ENCODE measurements at regions not wholly inside any gene's neighbourhood (a gene's known extent, or its start where the extent isn't known, plus 50 kb on each side); places are given as distances from the start of the nearest gene placed in this dataset.

DNA sequence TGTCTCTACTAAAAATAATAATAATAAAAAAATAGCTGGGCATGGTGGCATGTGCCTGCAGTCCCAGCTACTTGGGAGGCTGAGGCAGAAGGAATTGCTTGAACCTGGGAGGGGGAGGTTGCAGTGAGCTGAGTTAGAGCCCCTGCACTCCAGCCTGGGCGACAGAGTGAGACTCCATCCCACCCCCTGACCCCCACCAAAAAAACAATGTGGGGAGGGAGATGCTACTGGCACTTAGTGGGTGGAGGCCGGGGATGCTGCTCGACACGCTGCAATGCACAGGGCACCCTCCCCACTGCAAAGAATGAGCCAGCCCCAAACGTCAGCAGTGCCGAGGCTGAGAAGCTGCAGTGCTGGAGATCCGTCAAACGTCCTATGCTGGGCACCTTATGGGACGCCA, 77.5 kb upstream of the MAP1LC3B2 start:
- Histone ChIP-seq H3K27ac (ENCODE audit: low read depth in 2 of 2, low read length in 2 of 2) (no peak overlapping the region), H3K4me3 (ENCODE audit: low read length in 2 of 2) (no peak overlapping the region), H3K27me3 (ENCODE audit: control insufficient read depth in 2 of 2, insufficient read depth in 2 of 2, low read length in 2 of 2) (no peaks in the 10 kb centered on the region)

DNA sequence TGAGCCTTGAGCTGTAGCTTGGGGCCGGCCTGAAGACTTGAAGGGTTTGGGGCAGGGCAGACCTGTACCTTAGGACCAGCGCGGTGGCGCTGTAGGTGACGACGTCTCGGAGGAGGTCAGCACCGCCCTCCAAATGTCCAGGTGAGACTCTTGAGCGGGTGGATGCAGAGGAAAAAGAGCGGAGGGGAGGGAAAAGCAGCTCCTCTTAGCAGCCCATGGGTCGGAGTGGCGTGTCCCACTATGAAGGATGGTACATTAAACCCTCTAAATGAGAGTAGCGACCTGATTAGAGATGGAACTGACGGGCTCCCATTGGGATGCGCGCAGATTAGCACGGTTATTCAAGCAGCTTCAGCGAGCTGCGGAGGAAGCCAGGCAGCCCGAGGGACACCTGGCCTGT, 77.0 kb upstream of the MAP1LC3B2 start:
- Histone ChIP-seq H3K4me1 (ENCODE audit: control insufficient read depth in 2 of 2, insufficient read depth in 2 of 2, low read length in 2 of 2) (no peaks in the 10 kb centered on the region), H3K27me3 (ENCODE audit: control insufficient read depth in 2 of 2, insufficient read depth in 2 of 2, low read length in 2 of 2) (no peaks in the 10 kb centered on the region), H3K27ac (ENCODE audit: low read depth in 2 of 2, low read length in 2 of 2) (no peak overlapping the region), H3K9me3 (ENCODE audit: control insufficient read depth in 2 of 2, low read length in 2 of 2) (no peaks in the 10 kb centered on the region), H3K4me3 (ENCODE audit: low read length in 2 of 2) (no peak overlapping the region), H3K9ac (ENCODE audit: low read depth in 1 of 2, low read length in 2 of 2) (no peak overlapping the region), H3K36me3 (ENCODE audit: control insufficient read depth in 2 of 2, insufficient read depth in 2 of 2, low read length in 2 of 2) (no peaks in the 10 kb centered on the region)

More for the DNA sequence above, 77.5 kb upstream of the MAP1LC3B2 start:
- H3K36me3 ChIP-seq (ENCODE audit: control insufficient read depth in 2 of 2, insufficient read depth in 2 of 2, low read length in 2 of 2): no peaks in the 10 kb centered on the region
- H3K9ac ChIP-seq (ENCODE audit: low read depth in 1 of 2, low read length in 2 of 2): no peak overlapping the region
- no peaks in the 10 kb centered on the region for H3K9me3 ChIP-seq (ENCODE audit: control insufficient read depth in 2 of 2, low read length in 2 of 2)
- no peaks in the 10 kb centered on the region for H3K4me1 ChIP-seq (ENCODE audit: control insufficient read depth in 2 of 2, insufficient read depth in 2 of 2, low read length in 2 of 2)

DNA sequence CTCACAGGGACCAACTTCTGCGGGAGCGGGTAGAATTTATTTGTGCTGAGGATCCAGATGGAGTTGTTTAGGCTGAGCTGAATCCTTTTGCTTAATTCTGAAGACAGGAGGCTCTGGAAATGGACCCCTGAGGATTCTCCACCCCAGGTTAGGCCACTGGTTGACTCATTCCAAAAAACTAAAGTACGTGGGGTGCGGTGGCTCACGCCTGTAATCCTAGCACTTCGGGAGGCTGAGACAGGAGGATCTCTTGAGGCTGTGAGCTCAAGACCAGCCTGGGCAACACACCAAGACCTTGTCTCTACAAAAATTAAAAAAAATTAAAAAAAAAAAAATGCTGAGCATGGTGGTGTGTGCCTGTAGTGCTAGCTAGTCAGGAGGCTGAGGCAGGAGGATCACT, 76.3 kb upstream of the MAP1LC3B2 start:
- Histone ChIP-seq H3K4me3 (ENCODE audit: low read length in 2 of 2) (no peak overlapping the region), H3K4me1 (ENCODE audit: control insufficient read depth in 2 of 2, insufficient read depth in 2 of 2, low read length in 2 of 2) (no peaks in the 10 kb centered on the region), H3K36me3 (ENCODE audit: control insufficient read depth in 2 of 2, insufficient read depth in 2 of 2, low read length in 2 of 2) (no peaks in the 10 kb centered on the region), H3K9me3 (ENCODE audit: control insufficient read depth in 2 of 2, low read length in 2 of 2) (no peaks in the 10 kb centered on the region), H3K27ac (ENCODE audit: low read depth in 2 of 2, low read length in 2 of 2) (no peak overlapping the region), H3K27me3 (ENCODE audit: control insufficient read depth in 2 of 2, insufficient read depth in 2 of 2, low read length in 2 of 2) (no peaks in the 10 kb centered on the region), H3K9ac (ENCODE audit: low read depth in 1 of 2, low read length in 2 of 2) (no peak overlapping the region)

DNA sequence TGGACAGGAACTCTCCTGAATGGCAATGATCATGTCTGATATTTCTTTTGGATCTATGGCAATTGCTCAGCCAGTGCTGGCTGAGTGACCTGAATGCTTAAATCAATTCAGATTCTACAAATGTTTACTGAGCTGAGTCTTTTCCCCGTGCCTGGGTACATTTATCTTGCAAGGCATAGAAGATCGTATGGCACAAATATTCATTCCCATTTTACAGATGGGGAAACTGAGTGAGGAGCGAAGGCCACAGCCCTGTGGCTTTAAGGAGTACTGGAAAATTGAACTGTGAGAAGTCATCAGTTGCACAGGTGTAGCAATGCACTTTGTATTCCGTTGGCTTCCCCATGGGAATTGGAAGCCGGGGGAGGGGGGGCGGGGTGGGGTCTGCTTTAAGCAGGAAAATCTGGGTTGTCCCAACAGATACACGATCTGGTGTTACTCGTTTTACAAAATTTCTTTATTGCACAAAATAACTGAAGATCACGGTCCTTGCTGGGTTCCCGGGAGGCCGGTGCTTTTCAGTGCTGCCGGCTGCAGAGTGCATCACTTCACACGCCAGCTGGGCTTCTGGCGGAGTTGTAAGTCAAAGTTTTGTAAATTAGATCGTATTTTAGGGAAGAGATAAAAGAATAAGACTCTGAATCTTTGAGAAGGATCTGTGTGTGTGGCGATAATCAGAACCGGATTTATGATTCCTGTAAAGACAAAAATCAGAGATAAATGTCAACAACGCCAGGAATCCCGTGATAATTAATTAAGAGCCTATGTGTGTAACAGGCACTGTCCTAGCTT, 75.0 kb upstream of the MAP1LC3B2 start:
- Histone ChIP-seq H3K4me1 (ENCODE audit: control insufficient read depth in 2 of 2, insufficient read depth in 2 of 2, low read length in 2 of 2) (no peaks in the 10 kb centered on the region), H3K27ac (ENCODE audit: low read depth in 2 of 2, low read length in 2 of 2) (no peak overlapping the region), H3K27me3 (ENCODE audit: control insufficient read depth in 2 of 2, insufficient read depth in 2 of 2, low read length in 2 of 2) (no peaks in the 10 kb centered on the region), H3K36me3 (ENCODE audit: control insufficient read depth in 2 of 2, insufficient read depth in 2 of 2, low read length in 2 of 2) (no peaks in the 10 kb centered on the region), H3K9ac (ENCODE audit: low read depth in 1 of 2, low read length in 2 of 2) (no peak overlapping the region), H3K9me3 (ENCODE audit: control insufficient read depth in 2 of 2, low read length in 2 of 2) (no peaks in the 10 kb centered on the region), H3K4me3 (ENCODE audit: low read length in 2 of 2) (no peak overlapping the region)

DNA sequence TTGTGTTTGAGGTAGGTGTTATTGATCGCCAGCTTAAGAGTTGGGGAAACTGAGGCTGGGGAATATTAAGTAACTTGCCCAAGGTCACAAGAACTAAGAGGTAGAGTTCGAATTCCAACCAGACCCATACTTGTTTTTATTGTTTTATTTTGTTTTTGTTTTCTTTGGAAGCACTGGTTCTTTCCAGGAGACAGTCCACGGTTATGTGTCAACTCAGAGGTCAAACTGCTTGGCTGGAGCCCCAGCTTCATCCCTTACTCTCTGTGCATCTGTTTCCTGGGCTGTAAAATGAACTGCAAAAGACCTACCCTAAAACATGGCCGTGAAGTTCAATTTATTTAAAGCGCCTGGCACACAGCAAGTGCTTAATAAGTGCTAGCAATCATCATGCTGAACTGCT, 74.4 kb upstream of the MAP1LC3B2 start:
- H3K27ac ChIP-seq (ENCODE audit: low read depth in 2 of 2, low read length in 2 of 2): no peak overlapping the region
- H3K9me3 ChIP-seq (ENCODE audit: control insufficient read depth in 2 of 2, low read length in 2 of 2): no peaks in the 10 kb centered on the region
- no peaks in the 10 kb centered on the region for H3K27me3 ChIP-seq (ENCODE audit: control insufficient read depth in 2 of 2, insufficient read depth in 2 of 2, low read length in 2 of 2)
- H3K36me3 ChIP-seq (ENCODE audit: control insufficient read depth in 2 of 2, insufficient read depth in 2 of 2, low read length in 2 of 2): no peaks in the 10 kb centered on the region
- no peak overlapping the region for H3K4me3 ChIP-seq (ENCODE audit: low read length in 2 of 2)
- no peaks in the 10 kb centered on the region for H3K4me1 ChIP-seq (ENCODE audit: control insufficient read depth in 2 of 2, insufficient read depth in 2 of 2, low read length in 2 of 2)
- H3K9ac ChIP-seq (ENCODE audit: low read depth in 1 of 2, low read length in 2 of 2): no peak overlapping the region

DNA sequence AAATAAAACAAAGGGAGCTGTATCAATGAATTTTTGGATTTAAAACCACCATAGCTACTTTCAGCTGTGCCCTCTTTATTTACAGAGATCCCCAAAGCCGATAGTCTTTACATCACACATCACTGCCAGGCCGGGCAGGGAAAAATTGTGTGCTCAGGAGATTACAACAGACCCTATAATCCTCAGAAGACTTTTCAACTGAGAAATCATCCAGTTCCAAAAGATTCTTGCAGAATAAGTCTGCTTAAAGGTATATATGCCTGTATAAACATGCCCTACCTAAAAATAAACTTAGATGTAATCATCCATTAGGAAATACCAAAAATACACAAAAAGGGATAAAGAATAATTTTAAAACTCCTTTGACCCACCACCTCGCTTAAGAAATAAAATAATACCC, 70.1 kb upstream of the MAP1LC3B2 start:
- Histone ChIP-seq H3K27me3 (ENCODE audit: control insufficient read depth in 2 of 2, insufficient read depth in 2 of 2, low read length in 2 of 2) (no peaks in the 10 kb centered on the region), H3K9ac (ENCODE audit: low read depth in 1 of 2, low read length in 2 of 2) (no peak overlapping the region), H3K27ac (ENCODE audit: low read depth in 2 of 2, low read length in 2 of 2) (no peak overlapping the region), H3K9me3 (ENCODE audit: control insufficient read depth in 2 of 2, low read length in 2 of 2) (no peaks in the 10 kb centered on the region), H3K4me1 (ENCODE audit: control insufficient read depth in 2 of 2, insufficient read depth in 2 of 2, low read length in 2 of 2) (no peaks in the 10 kb centered on the region), H3K4me3 (ENCODE audit: low read length in 2 of 2) (no peak overlapping the region), H3K36me3 (ENCODE audit: control insufficient read depth in 2 of 2, insufficient read depth in 2 of 2, low read length in 2 of 2) (no peaks in the 10 kb centered on the region)

DNA sequence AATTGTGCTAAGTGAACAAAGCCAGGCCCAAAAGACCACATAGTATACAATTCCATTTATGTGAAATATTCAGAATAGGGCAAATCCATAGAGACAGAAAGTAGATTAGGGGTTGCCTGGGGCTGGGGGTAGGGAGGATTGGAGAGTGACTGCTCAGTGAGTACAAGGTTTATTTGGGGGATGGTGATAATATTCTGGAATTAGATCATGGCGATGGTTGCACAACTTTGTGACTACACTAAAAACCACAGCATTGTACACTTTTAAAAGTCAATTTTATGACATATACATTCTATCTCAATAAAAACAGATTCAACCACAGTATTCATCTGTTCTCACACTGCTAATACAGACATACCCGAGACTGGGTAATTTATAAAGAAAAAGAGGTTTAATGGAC, 68.7 kb upstream of the MAP1LC3B2 start:
- H3K27ac ChIP-seq (ENCODE audit: low read depth in 2 of 2, low read length in 2 of 2): no peak overlapping the region
- no peak overlapping the region for H3K9ac ChIP-seq (ENCODE audit: low read depth in 1 of 2, low read length in 2 of 2)
- H3K4me1 ChIP-seq (ENCODE audit: control insufficient read depth in 2 of 2, insufficient read depth in 2 of 2, low read length in 2 of 2): no peaks in the 10 kb centered on the region
- no peaks in the 10 kb centered on the region for H3K27me3 ChIP-seq (ENCODE audit: control insufficient read depth in 2 of 2, insufficient read depth in 2 of 2, low read length in 2 of 2)
- no peaks in the 10 kb centered on the region for H3K36me3 ChIP-seq (ENCODE audit: control insufficient read depth in 2 of 2, insufficient read depth in 2 of 2, low read length in 2 of 2)
- H3K9me3 ChIP-seq (ENCODE audit: control insufficient read depth in 2 of 2, low read length in 2 of 2): no peaks in the 10 kb centered on the region
- H3K4me3 ChIP-seq (ENCODE audit: low read length in 2 of 2): no peak overlapping the region

DNA sequence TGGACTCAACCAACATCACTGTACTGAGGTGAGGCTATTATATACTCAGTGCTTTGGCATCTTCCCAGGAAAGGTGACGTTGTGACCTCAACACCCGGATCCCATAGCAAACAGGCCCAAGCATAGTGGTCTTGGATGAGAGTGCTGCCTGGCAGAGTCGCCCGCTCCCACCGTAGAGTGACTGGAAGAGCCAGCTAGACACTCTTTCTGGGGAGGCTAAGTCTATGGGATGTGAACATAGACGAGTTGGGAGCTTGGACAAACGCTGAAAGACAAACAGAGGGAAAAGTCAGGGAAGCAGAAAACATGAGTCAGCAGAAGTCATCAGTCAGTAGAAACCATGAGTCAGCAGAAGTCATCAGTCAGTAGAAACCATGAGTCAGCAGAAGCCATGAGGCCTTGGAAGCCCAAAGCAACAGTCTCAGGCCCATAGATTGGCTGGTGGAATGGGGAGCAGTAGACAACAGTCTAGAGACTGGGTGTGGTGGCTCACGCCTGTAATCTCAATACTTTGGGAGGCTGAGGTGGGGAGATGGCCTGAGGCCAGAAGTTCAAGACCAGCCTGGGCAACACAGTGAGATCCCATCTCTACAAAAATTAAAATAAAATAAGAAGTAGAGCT, 66.4 kb upstream of the MAP1LC3B2 start:
- Histone ChIP-seq H3K9me3 (ENCODE audit: control insufficient read depth in 2 of 2, low read length in 2 of 2) (no peaks in the 10 kb centered on the region), H3K9ac (ENCODE audit: low read depth in 1 of 2, low read length in 2 of 2) (no peak overlapping the region), H3K27ac (ENCODE audit: low read depth in 2 of 2, low read length in 2 of 2) (no peak overlapping the region), H3K36me3 (ENCODE audit: control insufficient read depth in 2 of 2, insufficient read depth in 2 of 2, low read length in 2 of 2) (no peaks in the 10 kb centered on the region), H3K27me3 (ENCODE audit: control insufficient read depth in 2 of 2, insufficient read depth in 2 of 2, low read length in 2 of 2) (no peaks in the 10 kb centered on the region), H3K4me3 (ENCODE audit: low read length in 2 of 2) (no peak overlapping the region), H3K4me1 (ENCODE audit: control insufficient read depth in 2 of 2, insufficient read depth in 2 of 2, low read length in 2 of 2) (peaks cover 0 to 2% of the 10 kb centered on the region in 2 donors)

DNA sequence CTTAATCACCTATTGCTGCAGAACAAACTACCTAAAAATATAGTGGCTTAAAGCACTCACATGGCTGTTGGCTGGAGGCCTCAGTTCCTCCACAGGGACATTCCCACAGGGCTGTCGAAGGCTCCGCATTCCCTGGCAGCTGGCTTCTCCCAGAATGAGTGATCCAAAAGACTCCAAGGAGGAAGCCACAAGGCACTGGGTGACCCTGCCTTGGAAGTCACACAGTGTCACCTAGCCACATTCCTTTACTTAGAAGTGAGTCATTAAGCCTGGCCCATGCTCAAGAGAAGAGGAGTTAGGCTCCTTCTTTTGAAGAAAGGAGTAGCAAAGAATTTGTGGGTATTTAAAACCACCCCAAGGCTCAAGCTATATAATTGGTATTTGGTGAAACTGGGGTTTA, 63.9 kb upstream of the MAP1LC3B2 start:
- Histone ChIP-seq H3K4me3 (ENCODE audit: low read length in 2 of 2) (no peak overlapping the region), H3K9ac (ENCODE audit: low read depth in 1 of 2, low read length in 2 of 2) (no peak overlapping the region), H3K27me3 (ENCODE audit: control insufficient read depth in 2 of 2, insufficient read depth in 2 of 2, low read length in 2 of 2) (no peaks in the 10 kb centered on the region), H3K36me3 (ENCODE audit: control insufficient read depth in 2 of 2, insufficient read depth in 2 of 2, low read length in 2 of 2) (no peaks in the 10 kb centered on the region), H3K4me1 (ENCODE audit: control insufficient read depth in 2 of 2, insufficient read depth in 2 of 2, low read length in 2 of 2) (peaks cover 0 to 2% of the 10 kb centered on the region in 2 donors), H3K27ac (ENCODE audit: low read depth in 2 of 2, low read length in 2 of 2) (no peak overlapping the region), H3K9me3 (ENCODE audit: control insufficient read depth in 2 of 2, low read length in 2 of 2) (no peaks in the 10 kb centered on the region)

DNA sequence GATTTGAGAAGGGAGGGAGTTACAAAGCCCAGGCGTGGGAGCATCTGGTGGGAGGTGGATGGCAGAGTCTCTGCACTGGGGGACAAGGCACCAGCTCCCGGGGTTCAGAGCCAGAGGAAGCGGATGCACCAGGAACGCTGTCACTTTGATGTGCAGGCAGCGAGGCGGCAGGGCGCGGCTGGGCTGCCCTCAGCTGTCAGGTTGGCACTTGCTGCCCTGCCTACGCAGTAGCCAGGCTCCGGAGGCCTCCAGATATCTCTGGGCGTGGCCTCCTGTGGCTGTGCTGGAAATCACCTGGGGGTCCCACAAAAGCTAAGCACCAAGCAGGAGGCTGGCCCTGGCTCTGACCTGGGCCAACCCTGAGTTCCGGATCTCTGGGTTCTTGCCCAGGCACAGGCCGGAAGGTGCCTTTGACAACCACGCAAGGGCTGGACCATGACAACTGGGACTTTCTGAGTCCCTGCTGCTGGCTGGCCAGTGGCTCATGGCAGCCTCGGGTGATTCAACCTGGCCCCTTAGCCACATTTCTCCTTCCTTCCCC, 62.1 kb upstream of the MAP1LC3B2 start:
- no peak overlapping the region for H3K27ac ChIP-seq (ENCODE audit: low read depth in 2 of 2, low read length in 2 of 2)
- no peaks in the 10 kb centered on the region for H3K36me3 ChIP-seq (ENCODE audit: control insufficient read depth in 2 of 2, insufficient read depth in 2 of 2, low read length in 2 of 2)
- H3K4me1 ChIP-seq (ENCODE audit: control insufficient read depth in 2 of 2, insufficient read depth in 2 of 2, low read length in 2 of 2): peaks cover 0 to 2% of the 10 kb centered on the region in 2 donors
- H3K9me3 ChIP-seq (ENCODE audit: control insufficient read depth in 2 of 2, low read length in 2 of 2): no peaks in the 10 kb centered on the region
- H3K27me3 ChIP-seq (ENCODE audit: control insufficient read depth in 2 of 2, insufficient read depth in 2 of 2, low read length in 2 of 2): no peaks in the 10 kb centered on the region
- no peak overlapping the region for H3K9ac ChIP-seq (ENCODE audit: low read depth in 1 of 2, low read length in 2 of 2)
- no peak overlapping the region for H3K4me3 ChIP-seq (ENCODE audit: low read length in 2 of 2)
